RWPE2 (cell line): ENCODE measurements at regions not wholly inside any gene's neighbourhood (a gene's known extent, or its start where the extent isn't known, plus 50 kb on each side); places are given as distances from the start of the nearest gene placed in this dataset.

Experiments used
- ATAC-seq: fragments of 200-7000 bp; cut with Tn5 transposase; 3 replicates; pipeline ENCODE4 v1.9.1; 2021; ENCODE audit warnings: low read depth
- DNase-seq: peaks from one replicate; pipeline ENCODE4 v3.0.0-alpha.2; 2020; ENCODE audit warnings: low spot score
- H3K27ac ChIP-seq: fragments of 450-650 bp; 2 replicates; pipeline ENCODE4 v1.5.1; 2017; ENCODE audit warnings: mild to moderate bottlenecking; ENCODE audit not compliant: poor library complexity, severe bottlenecking
- H3K27me3 ChIP-seq: fragments of 250-450 bp; sonication (Bioruptor Pico); 2 replicates; pipeline ENCODE4 v1.5.1; 2021; ENCODE audit warnings: mild to moderate bottlenecking, moderate library complexity; ENCODE audit not compliant: insufficient read depth, poor library complexity, severe bottlenecking
- H3K36me3 ChIP-seq: fragments of 250-450 bp; sonication (Bioruptor Pico); 2 replicates; pipeline ENCODE4 v1.5.1; 2020; ENCODE audit warnings: low read depth, mild to moderate bottlenecking, moderate library complexity
- H3K4me1 ChIP-seq: fragments of 250-450 bp; sonication (Bioruptor Pico); 2 replicates; pipeline ENCODE4 v1.5.1; 2021; ENCODE audit warnings: mild to moderate bottlenecking, moderate library complexity; ENCODE audit not compliant: insufficient read depth, poor library complexity, severe bottlenecking
- H3K4me3 ChIP-seq: fragments of 250-450 bp; sonication (Bioruptor Pico); 2 replicates; pipeline ENCODE4 v1.5.1; 2021; ENCODE audit warnings: mild to moderate bottlenecking, moderate library complexity; ENCODE audit not compliant: severe bottlenecking
- H3K9me3 ChIP-seq: fragments of 250-450 bp; sonication (Bioruptor Pico); 2 replicates; pipeline ENCODE4 v1.5.1; 2021; ENCODE audit warnings: mild to moderate bottlenecking, moderate library complexity; ENCODE audit not compliant: severe bottlenecking
- CTCF ChIP-seq: fragments of 450-650 bp; IDR thresholded peaks from one replicate; pipeline ENCODE4 v1.5.1; 2017; ENCODE audit warnings: mild to moderate bottlenecking, moderate library complexity; ENCODE audit not compliant: poor library complexity, severe bottlenecking

- Histone ChIP-seq H3K27me3 (no peaks in the 10 kb centered on the region), H3K4me3 (no peak overlapping the region), H3K36me3 (no peaks in the 10 kb centered on the region), H3K27ac (no peak overlapping the region), H3K4me1 (peaks cover 11% of the 10 kb centered on the region), H3K9me3 (no peaks in the 10 kb centered on the region)
- TF ChIP-seq CTCF: no peak
- DNase-seq (no peak), ATAC-seq (no peak)
Measured at GRCh38 chr14:34328178-34328577, 133.9 kb downstream of the SPTSSA start.

DNA sequence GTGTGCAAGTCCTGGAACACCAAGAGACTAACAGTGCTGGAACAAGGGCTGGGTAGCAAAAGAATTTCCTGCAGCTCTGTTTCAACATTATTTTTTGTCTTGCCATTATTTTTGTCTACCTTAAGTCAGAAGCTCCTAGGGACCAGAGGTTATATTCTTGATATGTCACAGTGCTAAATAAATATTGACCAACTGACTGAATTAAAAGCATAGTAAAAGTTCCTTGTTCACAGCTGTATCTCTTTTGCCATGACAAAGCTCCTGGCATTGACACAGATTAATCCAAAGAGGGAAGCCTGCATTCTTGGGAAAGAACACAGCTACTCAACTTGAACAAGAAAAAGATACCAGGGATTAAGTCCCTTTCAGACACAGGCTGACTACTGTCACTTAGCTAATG lies 136.5 kb downstream of the SPTSSA start:
- no peaks in the 10 kb centered on the region for H3K9me3 ChIP-seq
- no peak for ATAC-seq
- no peaks in the 10 kb centered on the region for H3K27me3 ChIP-seq

DNA sequence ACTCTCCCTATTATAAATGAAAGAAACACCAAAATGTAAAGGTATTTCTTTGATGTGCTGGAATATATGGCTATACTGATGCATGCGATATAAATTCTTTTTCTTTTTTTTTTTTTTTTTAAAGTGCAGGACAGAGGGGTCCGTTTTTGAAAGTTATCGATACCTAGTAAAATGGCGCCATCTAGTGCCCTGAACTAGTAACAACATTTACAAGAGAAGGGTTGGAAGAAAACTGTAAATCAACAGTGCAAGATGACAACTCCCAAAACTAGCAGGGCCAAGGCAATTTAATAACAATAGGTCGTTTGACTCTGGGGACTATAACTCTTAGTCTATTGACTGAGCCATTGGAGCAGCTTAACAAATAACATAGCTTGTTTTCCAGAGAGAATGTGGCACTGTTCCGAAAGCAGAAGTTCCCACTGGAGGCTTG lies 137.7 kb downstream of the SPTSSA start:
- DNase-seq (no peak), ATAC-seq (no peak)
- peak; percentile 89 for TF ChIP-seq CTCF

More for the DNA sequence above, 136.5 kb downstream of the SPTSSA start:
- no peak overlapping the region for H3K4me3 ChIP-seq
- H3K4me1 ChIP-seq: no peaks in the 10 kb centered on the region
- DNase-seq: no peak
- no peak overlapping the region for H3K27ac ChIP-seq
- H3K36me3 ChIP-seq: no peaks in the 10 kb centered on the region
- TF ChIP-seq CTCF: no peak

DNA sequence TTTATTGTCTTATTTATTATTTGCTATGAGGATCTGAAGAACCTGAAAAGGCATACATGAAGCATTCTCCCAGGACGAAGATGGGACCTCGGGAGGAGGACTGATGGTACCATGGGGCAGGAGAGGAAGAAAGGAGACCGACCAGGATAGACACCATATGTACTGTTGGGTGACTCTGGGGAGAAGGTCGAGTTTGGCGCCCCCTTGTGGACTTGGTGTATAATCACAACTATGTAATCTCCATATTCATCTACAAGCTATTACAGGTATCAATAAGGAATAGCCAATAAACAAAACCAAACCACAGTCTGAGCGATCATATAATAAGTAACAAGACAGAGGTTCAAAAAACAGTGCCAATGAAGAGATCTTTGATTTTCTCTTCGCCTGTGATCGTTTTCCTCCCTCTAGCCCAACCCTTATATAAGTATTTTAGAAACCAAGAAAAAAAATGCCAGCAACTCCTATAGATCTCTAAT lies 139.1 kb downstream of the SPTSSA start:
- peak; percentile 73 for ATAC-seq
- no peak for DNase-seq

More for the DNA sequence above, 137.7 kb downstream of the SPTSSA start:
- H3K36me3 ChIP-seq: no peaks in the 10 kb centered on the region
- H3K27me3 ChIP-seq: no peaks in the 10 kb centered on the region
- H3K9me3 ChIP-seq: no peaks in the 10 kb centered on the region
- no peak overlapping the region for H3K4me3 ChIP-seq
- no peaks in the 10 kb centered on the region for H3K4me1 ChIP-seq
- no peak overlapping the region for H3K27ac ChIP-seq

More for the DNA sequence above, 139.1 kb downstream of the SPTSSA start:
- H3K4me1 ChIP-seq: no peaks in the 10 kb centered on the region
- H3K27ac ChIP-seq: no peak overlapping the region
- H3K36me3 ChIP-seq: no peaks in the 10 kb centered on the region
- peak; percentile 96 for TF ChIP-seq CTCF
- no peaks in the 10 kb centered on the region for H3K9me3 ChIP-seq
- no peak overlapping the region for H3K4me3 ChIP-seq
- H3K27me3 ChIP-seq: no peaks in the 10 kb centered on the region
